ENCODE measurements at regions not wholly inside any gene's neighbourhood (a gene's known extent, or its start where the extent isn't known, plus 50 kb on each side); places are given as distances from the start of the nearest gene placed in this dataset.

DNA sequence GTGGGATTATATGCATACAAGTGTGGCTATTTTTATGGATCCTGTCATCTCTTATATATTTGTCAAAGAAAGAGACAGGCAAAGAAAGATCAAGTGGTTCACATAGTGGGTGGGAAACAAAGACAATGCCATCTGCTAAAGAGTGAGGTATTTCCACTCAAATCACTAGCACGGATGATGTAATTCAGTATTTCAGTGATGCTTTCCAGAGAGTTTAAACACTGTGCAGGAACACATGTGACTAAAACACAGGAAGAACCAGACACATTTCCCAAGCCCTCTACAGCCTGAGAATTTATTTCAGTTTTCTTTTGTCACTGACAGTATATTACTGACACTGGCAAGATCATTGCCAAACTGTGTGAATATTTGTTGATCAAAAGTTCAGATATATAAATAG lies 885.7 kb upstream of the CELF2 start:
- intact Hi-C loops (cut with micrococcal nuclease) (no loop called here), dilution Hi-C loops (cut with MboI; ENCODE audit: extremely low pct_ligation_motif_present, low sequenced_read_pairs) (no loop called here)
- Histone ChIP-seq H3K79me2 (ENCODE audit: control insufficient read depth, insufficient read depth, low read length) (no peaks in the 10 kb centered on the region), H3K36me3 (ENCODE audit: control insufficient read depth in 2 of 2, extremely low read depth in 1 of 2, insufficient read depth in 2 of 2, low read length in 2 of 2) (no peaks in the 10 kb centered on the region), H3K9me3 (replicated peaks; ENCODE audit: control insufficient read depth, insufficient read depth, low read length) (no peaks in the 10 kb centered on the region), H3K27ac (ENCODE audit: insufficient read depth, low read depth, low read length) (no peak overlapping the region), H3K27me3 (ENCODE audit: control insufficient read depth in 2 of 2, insufficient read depth in 2 of 2, low read length in 2 of 2) (no peaks in the 10 kb centered on the region), H3K9ac (replicated peaks; ENCODE audit: extremely low read depth, insufficient read depth, low read length) (no peak overlapping the region), H4K20me1 (replicated peaks; ENCODE audit: control insufficient read depth, extremely low read depth, insufficient read depth, low read length) (no peaks in the 10 kb centered on the region), H3K9me1 (replicated peaks; ENCODE audit: control insufficient read depth, extremely low read depth, insufficient read depth, low read length) (no peaks in the 10 kb centered on the region), H3K4me1 (ENCODE audit: control insufficient read depth, extremely low read depth, insufficient read depth, low read length) (no peaks in the 10 kb centered on the region), H2AFZ (ENCODE audit: low read depth, low read length) (no peak overlapping the region), H3K4me3 (replicated peaks in 1 of 3; ENCODE audit: insufficient read depth in 1 of 3, low read depth in 1 of 3, low read length in 3 of 3) (no peak overlapping the region), H3K4me2 (ENCODE audit: insufficient read depth, low read length) (no peak overlapping the region)
- ChIA-PET CTCF (no interaction called here), POLR2A (no interaction called here)
- DNase-seq (ENCODE audit: low read depth, low spot score): no peak
- no TSS peak for BruUV-seq (replicated peaks)
- no peak for FAIRE-seq
- TF ChIP-seq, protein P1, sequence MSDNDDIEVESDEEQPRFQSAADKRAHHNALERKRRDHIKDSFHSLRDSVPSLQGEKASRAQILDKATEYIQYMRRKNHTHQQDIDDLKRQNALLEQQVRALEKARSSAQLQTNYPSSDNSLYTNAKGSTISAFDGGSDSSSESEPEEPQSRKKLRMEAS (IDR thresholded peaks at IDR 0.05; ENCODE audit: insufficient read depth, insufficient read length): no peak
- TF ChIP-seq POLR2A (IDR thresholded peaks at IDR 0.05; ENCODE audit: low read depth, low read length) (no peak), POLR2AphosphoS5 (IDR thresholded peaks at IDR 0.05; ENCODE audit: insufficient read depth, low read depth, low read length) (no peak), JUN (IDR thresholded peaks at IDR 0.05; ENCODE audit: borderline replicate concordance, insufficient read depth, insufficient read length, low read depth) (no peak), GATA2 (IDR thresholded peaks at IDR 0.05; ENCODE audit: insufficient read depth, insufficient read length, low read depth, low read length) (no peak), MYC (IDR thresholded peaks at IDR 0.05; ENCODE audit: low read depth, low read length) (no peak), EZH2 (IDR thresholded peaks at IDR 0.05; ENCODE audit: borderline replicate concordance, low read depth, low read length, severe bottlenecking) (no peak), FOS (IDR thresholded peaks at IDR 0.05; ENCODE audit: borderline replicate concordance, insufficient read depth, low read length) (no peak)
- TF ChIP-seq, protein P2, sequence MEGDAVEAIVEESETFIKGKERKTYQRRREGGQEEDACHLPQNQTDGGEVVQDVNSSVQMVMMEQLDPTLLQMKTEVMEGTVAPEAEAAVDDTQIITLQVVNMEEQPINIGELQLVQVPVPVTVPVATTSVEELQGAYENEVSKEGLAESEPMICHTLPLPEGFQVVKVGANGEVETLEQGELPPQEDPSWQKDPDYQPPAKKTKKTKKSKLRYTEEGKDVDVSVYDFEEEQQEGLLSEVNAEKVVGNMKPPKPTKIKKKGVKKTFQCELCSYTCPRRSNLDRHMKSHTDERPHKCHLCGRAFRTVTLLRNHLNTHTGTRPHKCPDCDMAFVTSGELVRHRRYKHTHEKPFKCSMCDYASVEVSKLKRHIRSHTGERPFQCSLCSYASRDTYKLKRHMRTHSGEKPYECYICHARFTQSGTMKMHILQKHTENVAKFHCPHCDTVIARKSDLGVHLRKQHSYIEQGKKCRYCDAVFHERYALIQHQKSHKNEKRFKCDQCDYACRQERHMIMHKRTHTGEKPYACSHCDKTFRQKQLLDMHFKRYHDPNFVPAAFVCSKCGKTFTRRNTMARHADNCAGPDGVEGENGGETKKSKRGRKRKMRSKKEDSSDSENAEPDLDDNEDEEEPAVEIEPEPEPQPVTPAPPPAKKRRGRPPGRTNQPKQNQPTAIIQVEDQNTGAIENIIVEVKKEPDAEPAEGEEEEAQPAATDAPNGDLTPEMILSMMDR (IDR thresholded peaks at IDR 0.05; ENCODE audit: extremely low read depth in 1 of 2, insufficient read depth in 1 of 2, low read depth in 1 of 2, low read length in 2 of 2): no peak

Data from endothelial cell of umbilical vein (primary cell).